HG03196 (cell line): ENCODE measurements at regions not wholly inside any gene's neighbourhood (a gene's known extent, or its start where the extent isn't known, plus 50 kb on each side); places are given as distances from the start of the nearest gene placed in this dataset.

ENCODE experiments used
- ATAC-seq: cut with Tn5 transposase; IDR thresholded peaks from one replicate; pipeline ENCODE4 v1.9.1; 2021; ENCODE audit not compliant: unreplicated experiment

DNA sequence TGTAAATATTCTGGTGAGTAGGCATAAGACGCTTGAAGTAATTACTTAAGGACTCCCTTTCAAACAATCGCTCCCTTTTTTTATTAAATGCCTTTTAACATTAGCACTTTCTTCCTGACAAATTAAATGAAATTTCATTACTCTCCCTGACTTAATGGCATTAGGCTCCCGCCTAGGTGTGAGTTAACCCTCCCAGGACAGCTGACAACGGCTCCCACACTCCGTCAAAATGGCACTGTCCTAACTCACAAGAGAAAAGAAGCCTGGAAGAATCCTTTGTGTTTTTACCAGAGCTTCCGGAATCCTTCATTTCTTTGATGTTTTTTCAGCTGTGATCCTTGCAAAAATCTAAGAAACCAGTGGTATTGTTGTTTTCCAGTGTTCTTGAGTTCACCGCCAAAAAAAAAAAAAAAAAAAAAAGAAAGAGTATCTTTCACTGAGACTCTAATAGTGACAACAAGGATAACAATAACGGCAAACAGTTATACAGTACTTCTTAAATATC, 861.0 kb upstream of the NR2F2 start:
- no peak for ATAC-seq

DNA sequence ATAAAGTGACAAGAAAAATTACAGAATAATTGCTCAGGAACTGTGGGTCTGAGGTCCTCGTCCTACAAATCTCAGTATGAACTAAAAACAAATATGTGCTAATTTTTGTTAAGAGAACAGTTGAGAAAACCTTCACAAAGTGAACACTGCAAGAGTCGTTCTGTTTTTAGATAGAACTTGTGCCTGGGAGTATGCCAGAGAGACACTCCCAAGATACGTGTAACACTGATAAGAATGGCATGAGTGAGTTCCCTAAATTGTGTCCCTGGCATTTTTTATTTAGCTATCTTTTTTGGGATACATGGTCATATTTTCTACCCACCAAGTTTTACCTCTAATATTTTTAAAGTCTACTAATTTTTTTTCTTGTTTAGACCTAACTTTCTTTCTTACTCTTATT, 860.0 kb upstream of the NR2F2 start:
- no peak for ATAC-seq

DNA sequence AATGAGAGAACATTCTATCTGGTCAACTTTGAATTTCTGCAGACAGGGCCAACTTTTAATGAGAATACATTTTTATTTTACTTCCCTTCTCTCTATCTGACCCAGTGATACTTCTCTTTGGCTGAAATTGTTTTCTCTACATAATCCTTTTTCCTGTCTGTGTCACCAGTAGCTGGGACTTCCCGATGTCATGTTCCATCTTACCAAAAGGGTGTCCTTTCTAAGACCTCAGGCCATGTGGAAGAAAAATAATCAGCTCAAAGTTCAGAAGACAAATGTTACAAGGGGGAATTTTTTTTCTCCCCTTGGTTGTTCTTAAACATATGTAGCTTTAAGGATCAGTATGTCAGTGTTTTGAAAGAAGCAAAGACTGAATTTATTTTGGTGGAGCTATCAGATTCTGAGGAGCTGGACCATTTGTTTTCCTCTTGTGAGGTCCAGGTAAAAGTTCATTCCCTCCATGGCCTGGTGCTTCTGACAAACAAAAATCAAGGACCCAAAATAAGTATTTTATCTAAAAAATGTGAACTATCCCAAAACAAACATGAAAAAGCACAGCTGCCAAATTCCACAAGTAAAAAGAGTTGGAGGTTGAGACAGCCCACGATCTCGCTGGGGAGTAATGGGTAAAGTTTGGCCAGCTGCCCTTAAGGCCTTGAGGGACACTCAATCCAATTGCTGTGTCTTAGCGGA, 859.4 kb upstream of the NR2F2 start:
- ATAC-seq, result no peak

DNA sequence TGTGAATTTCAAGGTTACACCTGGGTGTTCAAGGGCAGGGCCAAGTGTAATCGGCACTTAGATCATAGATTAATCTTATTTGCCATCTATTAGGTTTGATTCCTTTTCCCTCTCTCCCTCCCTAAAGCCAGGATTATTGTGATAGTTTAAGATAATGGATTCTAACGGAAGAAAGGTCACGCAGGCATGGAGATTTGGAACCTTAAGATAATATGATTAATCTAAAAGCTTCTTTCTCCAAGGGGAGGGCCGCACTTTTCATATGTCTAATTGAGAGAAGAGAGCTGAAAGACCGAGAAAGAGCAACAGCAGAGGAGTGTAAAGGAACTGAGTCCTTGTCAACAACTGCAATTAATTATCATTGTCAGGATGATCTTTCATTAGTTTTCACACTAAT, 858.8 kb upstream of the NR2F2 start:
- ATAC-seq, result no peak

DNA sequence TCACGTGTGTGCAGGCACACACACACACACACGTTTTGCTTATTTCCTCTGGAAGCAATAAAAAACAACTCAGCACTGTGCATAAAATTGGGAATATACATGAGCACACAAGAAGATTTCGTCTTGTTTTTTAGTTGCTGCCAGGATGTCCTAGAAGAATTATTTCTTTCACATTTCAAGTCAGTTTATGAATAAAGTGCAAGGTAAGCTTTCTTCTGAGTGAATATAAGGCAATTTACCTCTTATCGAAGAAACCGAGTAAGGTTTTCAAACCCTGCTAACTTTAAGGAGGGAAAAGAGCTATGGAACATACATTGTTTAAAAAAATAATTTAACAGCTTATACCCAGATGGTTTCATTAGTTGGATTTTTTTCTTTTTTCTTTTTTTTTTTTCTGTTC, 855.4 kb upstream of the NR2F2 start:
- no peak for ATAC-seq

DNA sequence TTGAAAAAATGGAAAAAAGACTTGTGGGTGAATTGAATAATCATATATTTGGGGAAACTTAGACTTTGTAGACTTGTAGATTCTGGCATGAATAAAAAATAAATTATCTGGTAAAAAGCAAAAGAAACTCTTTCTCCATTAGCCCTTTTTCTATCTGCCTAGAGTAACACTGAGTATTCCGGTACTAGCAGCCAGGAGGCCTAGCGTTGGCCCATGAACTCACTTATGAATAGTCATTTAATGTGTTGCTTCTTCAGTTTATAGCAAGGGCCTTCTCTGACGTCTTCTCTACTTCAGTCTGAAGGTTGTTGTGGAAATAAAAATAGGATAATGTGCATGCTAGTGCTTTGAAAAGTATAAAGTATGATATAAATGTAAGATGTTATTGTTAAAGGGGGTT, 851.2 kb upstream of the NR2F2 start:
- no peak for ATAC-seq

DNA sequence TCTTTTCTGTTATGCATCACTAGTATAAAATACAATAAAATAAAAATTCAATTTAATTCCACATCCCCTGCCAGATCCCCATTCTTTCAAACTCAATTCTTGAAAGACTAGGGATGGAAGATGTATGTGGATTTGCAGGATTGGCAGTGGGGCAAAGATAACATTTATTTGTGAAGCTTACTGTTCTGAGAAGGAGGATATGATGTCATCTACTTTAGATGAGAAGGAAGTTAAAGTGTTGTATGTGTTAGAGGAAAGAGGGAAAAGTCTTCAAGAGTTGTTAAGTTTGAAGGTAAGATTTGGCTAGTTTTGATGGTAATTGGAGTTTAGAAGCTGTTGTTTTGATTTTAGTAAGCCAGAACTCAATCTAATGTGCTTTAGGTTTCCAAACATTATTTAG, 845.1 kb upstream of the NR2F2 start:
- ATAC-seq, result no peak

DNA sequence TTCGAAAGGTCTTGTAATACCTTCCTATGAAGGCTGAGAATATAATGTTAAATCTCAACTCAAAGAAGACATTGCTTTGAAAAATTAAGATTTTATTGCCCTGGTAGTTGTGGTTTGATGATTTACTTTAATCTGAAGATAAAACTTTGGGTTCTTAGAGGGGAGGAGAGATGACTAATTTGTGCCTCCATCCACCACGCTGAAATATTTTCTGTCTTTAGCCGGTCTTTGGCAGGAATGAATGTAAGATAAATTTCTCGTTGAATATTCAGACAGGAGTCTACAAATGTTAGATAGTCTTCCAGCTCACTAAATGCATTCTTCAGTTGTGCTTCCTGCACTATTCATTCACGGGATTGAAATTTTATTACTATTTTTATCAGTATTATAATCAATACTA, 844.3 kb upstream of the NR2F2 start:
- no peak for ATAC-seq

DNA sequence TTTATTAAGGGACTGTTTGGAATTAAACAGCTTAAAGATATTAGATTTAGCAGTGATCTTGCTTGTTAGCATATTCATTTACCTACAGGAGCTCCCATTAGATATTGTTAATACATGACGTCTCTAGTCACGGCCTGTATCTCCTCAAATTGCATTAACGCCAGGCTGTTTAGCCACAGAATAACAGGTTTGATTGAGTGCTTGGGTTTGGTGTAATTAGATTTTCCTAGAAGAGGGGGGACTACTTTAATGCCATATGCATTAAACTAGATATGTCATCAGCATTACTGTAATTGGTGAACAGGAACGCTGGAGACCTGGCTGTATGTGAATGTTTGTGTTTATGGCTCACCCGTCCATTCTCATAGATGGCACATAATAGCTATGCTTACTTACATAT, 841.4 kb upstream of the NR2F2 start:
- ATAC-seq, result no peak

DNA sequence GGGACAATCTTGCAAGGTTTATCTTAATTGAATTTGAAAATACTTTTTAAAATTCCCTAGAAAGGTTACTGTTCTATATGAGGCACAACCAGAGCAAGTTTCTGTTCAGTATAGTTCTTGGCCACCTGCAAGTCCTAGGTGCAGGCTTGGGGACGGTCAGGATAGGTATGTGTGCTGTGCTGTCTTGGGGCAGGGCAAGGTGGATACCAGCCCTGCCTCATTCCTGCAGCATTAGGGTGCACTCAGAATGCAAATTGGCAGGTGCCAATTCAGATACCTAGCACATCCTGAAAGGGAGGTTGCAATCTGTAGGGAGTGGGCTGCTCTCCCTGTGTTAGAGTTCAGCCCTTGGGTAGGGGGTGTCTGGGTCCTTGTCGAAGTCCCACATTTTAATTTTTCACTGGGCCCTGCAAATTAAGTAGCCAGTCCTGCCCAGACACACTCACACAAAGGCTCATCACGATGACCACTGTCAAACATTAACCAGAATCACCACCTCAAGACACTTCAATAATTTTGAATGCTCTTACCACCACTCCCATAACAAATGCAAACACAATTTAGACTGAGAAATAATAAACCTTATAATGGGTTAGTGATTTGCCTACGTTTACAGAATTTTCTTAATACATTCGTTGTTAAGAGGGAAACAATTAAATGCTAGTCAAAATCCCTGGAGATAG, 838.0 kb upstream of the NR2F2 start:
- ATAC-seq, result no peak

DNA sequence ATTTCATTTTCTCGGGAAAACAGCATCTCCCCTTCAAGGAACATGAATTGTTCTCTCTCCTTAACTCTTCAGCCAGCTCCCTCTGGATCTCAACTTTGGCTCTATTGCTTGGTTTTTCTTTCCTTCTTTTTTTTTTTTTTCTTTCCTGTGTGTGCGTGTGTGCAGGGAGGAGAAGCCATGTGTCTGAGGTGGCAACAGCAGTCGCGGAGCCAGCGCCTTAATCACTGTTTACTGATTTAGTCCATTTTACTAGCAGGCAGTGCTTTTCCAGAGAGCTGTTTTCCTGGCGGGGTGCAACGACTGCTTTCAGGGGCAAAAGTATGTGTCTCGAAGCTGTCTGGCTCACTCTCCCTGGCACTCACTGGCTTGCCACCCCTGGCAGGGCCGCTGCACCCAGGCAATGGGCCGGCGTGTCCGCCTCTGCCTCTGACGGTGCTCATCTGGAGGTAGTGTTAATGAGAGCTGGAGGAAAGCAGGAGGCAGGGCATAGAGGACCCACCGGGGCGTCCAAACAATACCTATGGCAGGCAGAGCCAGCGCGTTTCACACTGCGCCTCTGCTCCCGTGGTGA, 835.4 kb upstream of the NR2F2 start:
- ATAC-seq, result no peak

DNA sequence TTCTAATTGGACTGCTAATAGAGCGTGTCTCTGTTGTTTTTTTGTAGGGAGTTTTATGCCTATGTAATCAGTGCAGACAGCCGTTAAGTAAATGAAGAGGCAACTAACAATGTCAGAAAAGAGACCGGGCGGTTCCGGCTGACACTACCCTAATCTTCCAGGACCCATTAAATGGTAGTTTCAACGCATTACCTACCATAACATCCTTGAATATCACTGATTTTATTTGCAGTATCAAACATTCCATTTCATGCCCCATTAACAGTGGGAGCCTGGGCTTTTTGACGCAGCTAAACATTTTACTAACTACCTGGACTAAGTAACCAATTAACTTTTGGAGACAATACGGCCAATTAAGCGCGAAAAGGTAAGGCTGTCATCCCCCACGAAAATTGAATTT, 832.9 kb upstream of the NR2F2 start:
- ATAC-seq, result no peak

DNA sequence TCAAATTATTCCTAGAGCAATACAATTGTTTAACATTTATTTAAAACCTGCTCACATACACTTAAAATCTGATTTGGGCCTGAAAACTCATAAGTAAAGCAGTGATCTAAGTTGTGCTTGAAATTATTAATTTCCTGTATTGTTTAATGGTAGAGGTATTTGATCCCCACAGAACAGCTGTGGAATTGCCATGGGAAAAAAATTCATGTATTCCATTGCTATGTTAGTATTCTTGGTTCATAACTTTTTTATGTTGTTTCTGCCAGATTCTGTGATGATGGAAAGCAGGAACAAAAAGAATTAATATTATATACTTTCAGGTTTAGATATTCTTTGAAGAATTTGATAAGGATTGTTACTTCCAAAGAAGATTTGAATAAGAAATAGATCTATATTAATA, 831.5 kb upstream of the NR2F2 start:
- ATAC-seq, result no peak

DNA sequence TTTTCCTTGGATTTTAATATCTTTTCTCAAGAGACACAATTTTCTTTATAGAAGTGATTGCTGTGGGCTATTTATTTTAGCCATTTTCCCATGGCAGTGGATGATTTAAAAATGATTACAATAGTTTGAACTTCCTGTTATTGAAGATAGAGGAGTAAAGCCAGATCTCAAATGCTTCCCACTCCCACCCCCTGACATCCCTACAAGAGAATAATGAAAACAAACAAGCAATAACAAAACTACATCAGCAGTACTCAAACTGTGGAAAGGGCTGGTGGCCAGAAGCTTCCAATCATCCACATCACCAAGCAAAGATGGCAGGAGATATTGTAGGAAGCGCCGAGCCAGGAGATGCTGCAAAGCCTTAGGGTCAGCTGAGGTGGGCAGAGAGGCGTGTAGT, 831.1 kb upstream of the NR2F2 start:
- ATAC-seq, result no peak

DNA sequence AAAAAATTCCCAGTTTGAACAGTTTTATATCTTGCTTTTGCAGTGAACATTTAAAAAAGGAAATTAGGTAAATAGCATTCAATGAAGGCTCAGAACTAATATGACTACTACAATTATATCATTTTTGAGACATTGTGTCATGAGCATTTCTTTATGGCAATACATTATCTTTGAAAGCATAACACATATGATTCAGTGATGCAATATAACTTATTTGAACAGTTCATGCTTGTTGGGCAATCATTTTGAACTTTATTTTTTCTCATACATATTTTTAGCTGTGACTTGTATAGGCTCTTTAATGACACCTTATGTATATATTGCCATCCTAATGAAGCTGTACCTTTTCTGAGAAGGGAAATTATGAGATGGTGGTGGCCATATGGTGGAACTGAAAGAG, 828.6 kb upstream of the NR2F2 start:
- no peak for ATAC-seq

DNA sequence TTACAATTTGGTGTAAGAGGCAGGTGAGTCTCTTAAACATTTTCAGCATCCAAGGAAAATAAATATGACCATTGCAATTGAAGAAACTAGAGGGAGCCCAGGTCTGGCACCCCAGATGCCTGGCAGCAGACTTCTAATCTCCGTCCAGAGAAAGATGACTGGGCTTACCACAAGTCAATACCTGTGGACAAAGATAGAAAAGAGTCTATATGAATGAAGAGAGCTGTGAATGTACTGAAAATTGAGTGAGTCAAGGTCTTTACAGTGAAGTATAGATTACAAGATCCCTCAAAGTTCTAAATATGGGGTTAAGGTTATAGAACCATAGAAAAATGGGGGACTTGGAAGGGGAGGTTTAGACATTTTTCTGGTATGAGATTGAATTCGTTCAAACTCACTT, 827.4 kb upstream of the NR2F2 start:
- ATAC-seq, result no peak

DNA sequence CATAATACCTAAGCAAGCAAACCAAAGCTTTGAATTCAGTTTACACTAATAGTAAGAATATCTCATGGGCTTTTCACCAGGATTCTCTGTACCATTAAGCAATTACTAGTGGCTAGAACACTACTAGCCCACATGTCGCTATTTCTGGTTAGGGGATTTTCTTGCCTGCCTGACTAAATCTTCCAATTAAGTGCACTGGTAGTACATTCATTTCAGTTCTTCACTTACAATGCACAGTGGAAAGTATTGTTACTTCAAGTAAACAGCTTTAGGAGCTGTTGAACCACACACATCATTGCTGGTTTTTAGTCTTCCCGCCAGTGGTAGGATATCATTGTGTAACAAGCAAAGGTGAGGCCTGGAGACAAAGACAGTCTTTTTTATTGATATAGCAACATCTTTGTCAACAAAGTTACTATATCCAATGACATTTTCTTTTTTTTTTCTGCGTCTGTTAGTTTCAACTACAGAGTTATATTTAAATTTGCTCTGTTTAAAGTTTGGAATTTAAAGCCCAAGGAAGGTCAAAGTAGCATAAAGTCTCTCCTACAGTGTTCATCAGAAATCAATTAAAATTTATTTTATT, 826.8 kb upstream of the NR2F2 start:
- ATAC-seq, result no peak

DNA sequence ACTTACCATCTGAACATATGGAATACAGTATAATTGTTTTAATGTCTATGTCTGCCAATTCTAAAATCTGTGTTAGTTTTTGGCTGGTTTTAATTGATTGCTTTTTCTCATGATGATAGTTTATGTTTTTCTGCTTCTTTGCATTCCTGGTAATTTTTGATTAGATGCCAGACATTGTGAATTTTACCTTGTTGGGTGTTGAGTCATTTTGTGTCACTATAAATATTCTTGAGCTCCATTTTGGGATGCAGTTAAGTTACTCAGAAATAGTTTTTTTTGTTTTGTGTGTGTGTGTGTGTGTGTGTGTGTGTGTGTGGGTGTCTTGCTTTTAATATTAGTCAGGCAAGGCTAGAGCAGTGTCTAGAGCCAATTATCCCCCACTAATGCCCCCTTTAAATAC, 818.8 kb upstream of the NR2F2 start:
- ATAC-seq, result no peak

DNA sequence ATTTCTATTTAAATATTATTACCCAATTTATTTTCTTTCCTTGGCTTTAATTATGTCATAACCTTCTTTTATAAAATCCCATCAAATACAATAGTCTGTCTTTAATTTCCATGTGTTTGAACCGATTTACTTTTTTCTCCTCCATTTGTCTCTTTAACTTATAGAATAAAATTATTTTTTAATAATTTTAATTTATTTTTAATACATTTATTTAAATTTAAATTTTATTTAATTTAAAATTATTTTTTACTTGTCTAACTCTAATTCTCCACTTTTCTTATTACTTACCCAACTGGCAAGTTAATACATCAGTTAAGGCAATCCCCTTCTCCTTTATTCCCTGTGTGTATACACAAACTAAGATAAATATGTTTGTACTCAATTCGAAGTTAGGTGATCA, 817.6 kb upstream of the NR2F2 start:
- ATAC-seq, result no peak

DNA sequence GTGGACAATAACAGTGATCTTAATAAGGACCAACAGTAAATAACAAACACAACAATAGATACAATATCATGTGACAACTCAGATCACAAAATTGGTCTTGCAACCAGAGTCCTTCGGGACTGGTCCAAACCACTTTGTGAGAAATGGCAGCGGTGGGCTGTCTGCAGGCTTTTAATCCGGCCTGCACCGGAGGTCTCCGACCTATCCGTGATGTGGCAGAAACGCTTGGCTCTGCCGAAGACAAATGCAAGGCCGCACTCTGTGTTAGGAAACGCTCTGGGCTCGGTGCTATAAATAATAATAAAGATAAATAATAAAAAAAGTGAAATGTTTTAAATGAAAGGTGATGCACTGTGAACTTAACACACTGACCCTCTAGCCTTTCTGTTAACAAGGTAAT, 810.6 kb upstream of the NR2F2 start:
- ATAC-seq, result no peak

DNA sequence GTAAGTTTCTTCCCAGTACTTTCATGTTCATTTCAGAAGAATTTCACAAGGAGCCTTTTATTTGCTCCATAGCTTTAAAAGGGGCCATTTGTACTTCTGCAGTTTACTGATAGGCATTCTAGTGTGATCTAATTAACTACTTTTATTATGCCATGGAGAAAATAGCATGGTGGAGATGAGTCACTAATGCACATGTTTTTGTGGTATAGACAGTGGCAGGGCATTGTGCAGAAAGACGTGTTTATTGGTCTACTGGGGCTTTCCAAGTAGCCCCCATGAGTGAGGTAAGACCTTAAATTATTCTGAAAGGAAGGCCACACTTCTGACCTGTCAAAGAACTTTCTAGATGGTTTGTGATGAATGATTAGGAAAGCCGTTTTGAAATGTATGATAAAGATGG, 810.0 kb upstream of the NR2F2 start:
- no peak for ATAC-seq

DNA sequence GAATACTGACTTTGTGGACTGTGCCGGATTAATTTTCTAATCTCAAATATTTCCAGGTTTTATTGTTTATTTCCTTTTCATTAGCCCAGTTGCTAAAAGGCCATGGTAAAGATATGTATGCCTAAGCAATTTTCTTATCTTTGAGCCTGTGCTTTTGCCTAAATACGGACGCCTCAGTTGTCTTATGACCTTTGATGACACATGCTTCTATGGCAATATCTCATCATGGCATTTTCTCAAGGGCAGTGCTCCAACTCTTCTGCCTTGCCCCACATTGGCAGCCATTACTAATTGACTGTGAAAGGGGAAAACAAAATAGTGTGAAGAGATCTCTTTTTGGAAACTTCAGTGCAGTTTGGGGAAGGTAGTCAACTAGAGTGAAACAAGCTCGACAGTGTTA, 809.6 kb upstream of the NR2F2 start:
- ATAC-seq, result no peak
